ENCODE measurements at regions not wholly inside any gene's neighbourhood (a gene's known extent, or its start where the extent isn't known, plus 50 kb on each side); places are given as distances from the start of the nearest gene placed in this dataset.

DNA sequence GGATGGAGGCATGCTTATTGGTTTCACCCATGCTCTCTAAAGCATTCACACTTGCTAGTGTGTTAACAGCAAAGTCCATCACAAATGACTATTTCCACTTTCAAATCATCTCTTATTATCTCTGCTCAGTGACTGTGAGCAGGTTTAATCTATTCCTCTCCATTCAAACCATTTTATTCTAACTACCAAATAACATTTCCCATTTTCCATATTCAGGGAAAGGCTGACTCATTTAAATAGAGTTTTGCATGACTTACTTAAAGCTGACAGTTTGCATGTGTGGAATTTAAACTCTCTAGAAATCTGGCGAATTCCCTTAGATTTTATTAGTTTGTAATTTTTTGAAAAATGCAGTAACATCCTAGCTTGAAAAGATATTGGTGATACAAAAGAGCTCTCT is 615.7 kb upstream of the LRRC4C start:
- no peaks in the 10 kb centered on the region for H3K27me3 Mint-ChIP-seq (ENCODE audit: unreplicated experiment)
- TF ChIP-seq, protein P1, sequence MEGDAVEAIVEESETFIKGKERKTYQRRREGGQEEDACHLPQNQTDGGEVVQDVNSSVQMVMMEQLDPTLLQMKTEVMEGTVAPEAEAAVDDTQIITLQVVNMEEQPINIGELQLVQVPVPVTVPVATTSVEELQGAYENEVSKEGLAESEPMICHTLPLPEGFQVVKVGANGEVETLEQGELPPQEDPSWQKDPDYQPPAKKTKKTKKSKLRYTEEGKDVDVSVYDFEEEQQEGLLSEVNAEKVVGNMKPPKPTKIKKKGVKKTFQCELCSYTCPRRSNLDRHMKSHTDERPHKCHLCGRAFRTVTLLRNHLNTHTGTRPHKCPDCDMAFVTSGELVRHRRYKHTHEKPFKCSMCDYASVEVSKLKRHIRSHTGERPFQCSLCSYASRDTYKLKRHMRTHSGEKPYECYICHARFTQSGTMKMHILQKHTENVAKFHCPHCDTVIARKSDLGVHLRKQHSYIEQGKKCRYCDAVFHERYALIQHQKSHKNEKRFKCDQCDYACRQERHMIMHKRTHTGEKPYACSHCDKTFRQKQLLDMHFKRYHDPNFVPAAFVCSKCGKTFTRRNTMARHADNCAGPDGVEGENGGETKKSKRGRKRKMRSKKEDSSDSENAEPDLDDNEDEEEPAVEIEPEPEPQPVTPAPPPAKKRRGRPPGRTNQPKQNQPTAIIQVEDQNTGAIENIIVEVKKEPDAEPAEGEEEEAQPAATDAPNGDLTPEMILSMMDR (IDR thresholded peaks at IDR 0.05; ENCODE audit: unreplicated experiment): no peak

DNA sequence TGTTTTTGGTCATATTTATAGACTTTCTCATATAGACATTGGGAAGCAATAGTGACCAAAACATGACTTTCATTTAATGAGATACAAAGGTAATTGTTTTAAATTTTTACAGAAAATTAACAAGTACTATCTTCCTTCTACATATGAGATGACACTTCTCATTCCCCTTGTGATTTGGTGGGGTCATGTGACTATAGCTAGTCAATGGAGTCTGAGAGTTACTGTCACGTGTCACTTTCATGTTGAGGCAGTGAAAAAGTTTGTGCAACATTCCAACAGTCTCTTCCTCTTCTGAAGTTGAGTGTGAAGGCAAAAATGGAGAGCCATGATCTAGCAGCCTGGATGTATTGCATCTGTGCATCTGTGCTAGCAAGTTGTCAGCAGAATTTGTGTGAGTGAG is 618.3 kb upstream of the LRRC4C start:
- Mint-ChIP-seq H3K36me3 (ENCODE audit: low read depth, unreplicated experiment) (no peaks in the 10 kb centered on the region), H3K4me3 (ENCODE audit: unreplicated experiment) (no peak overlapping the region)

More for the DNA sequence above, 615.7 kb upstream of the LRRC4C start:
- DNase-seq (ENCODE audit: low spot score): no peak
- no peaks in the 10 kb centered on the region for H3K36me3 Mint-ChIP-seq (ENCODE audit: low read depth, unreplicated experiment)
- H3K9me3 Mint-ChIP-seq (ENCODE audit: unreplicated experiment): no peaks in the 10 kb centered on the region
- H3K4me1 Mint-ChIP-seq (ENCODE audit: unreplicated experiment): no peaks in the 10 kb centered on the region
- no peak overlapping the region for H3K4me3 Mint-ChIP-seq (ENCODE audit: unreplicated experiment)
- H3K27ac Mint-ChIP-seq (ENCODE audit: unreplicated experiment): no peak overlapping the region

DNA sequence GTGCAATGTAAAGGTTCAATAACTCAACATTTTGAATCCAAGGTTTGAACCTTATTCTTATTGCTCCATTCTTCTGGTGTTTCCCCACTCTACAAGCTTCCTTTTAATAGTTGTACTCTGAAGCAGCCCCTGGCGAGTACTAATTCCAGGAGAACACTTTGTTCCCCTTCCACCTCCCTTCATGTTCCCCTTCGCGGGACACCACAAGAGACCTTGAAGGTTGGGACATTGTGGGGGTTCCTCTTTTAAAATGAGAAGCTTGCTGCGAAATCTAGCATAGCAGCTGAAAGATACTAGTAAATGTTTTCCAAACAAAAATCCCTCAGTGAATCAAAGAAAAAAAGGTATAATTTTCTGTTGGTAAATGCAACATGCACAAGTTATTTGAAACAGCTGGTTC is 626.3 kb upstream of the LRRC4C start:
- Mint-ChIP-seq H3K27ac (ENCODE audit: unreplicated experiment) (no peak overlapping the region), H3K9me3 (ENCODE audit: unreplicated experiment) (no peaks in the 10 kb centered on the region), H3K36me3 (ENCODE audit: low read depth, unreplicated experiment) (no peaks in the 10 kb centered on the region), H3K27me3 (ENCODE audit: unreplicated experiment) (no peaks in the 10 kb centered on the region), H3K4me3 (ENCODE audit: unreplicated experiment) (no peak overlapping the region), H3K4me1 (ENCODE audit: unreplicated experiment) (peaks cover 17% of the 10 kb centered on the region)
- TF ChIP-seq, protein P1 (IDR thresholded peaks at IDR 0.05; ENCODE audit: unreplicated experiment): no peak
- no peak for DNase-seq (ENCODE audit: low spot score)

More for the DNA sequence above, 618.3 kb upstream of the LRRC4C start:
- TF ChIP-seq, protein P1 (IDR thresholded peaks at IDR 0.05; ENCODE audit: unreplicated experiment): no peak
- no peaks in the 10 kb centered on the region for H3K9me3 Mint-ChIP-seq (ENCODE audit: unreplicated experiment)
- no peak overlapping the region for H3K27ac Mint-ChIP-seq (ENCODE audit: unreplicated experiment)
- DNase-seq (ENCODE audit: low spot score): no peak
- H3K27me3 Mint-ChIP-seq (ENCODE audit: unreplicated experiment): no peaks in the 10 kb centered on the region
- no peaks in the 10 kb centered on the region for H3K4me1 Mint-ChIP-seq (ENCODE audit: unreplicated experiment)

- peaks cover 8% of the 10 kb centered on the region for H3K9me3 Mint-ChIP-seq (ENCODE audit: unreplicated experiment)
- no peak for DNase-seq (ENCODE audit: low spot score)
- no peak overlapping the region for H3K4me3 Mint-ChIP-seq (ENCODE audit: unreplicated experiment)
- H3K4me1 Mint-ChIP-seq (ENCODE audit: unreplicated experiment): peaks cover 4% of the 10 kb centered on the region
- TF ChIP-seq, protein P1 (IDR thresholded peaks at IDR 0.05; ENCODE audit: unreplicated experiment): no peak
- H3K36me3 Mint-ChIP-seq (ENCODE audit: low read depth, unreplicated experiment): no peaks in the 10 kb centered on the region
- peaks cover 5% of the 10 kb centered on the region for H3K27me3 Mint-ChIP-seq (ENCODE audit: unreplicated experiment)
- no peak overlapping the region for H3K27ac Mint-ChIP-seq (ENCODE audit: unreplicated experiment)
These were observed 634.1 kb upstream of the LRRC4C start for GRCh38 chr11:42093541-42093940.

DNA sequence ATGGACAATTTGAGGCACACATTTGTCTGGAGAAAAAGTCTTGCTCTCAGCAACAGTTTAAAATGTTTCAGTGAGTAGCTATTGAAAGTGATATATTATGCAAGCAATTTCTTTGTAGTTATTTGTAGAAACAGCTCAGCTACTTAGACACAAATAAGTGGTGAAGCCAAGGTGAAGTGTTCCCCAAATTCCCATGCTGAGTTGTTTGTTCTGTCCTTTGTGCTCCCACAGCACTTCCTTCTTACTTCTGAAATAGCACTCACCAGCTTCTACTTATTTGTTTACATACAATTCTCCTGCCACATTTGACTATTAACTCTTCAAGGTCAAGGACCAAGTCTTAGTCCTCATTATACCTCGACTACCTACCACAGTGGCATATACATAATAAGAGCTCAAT is 638.6 kb upstream of the LRRC4C start:
- H3K27ac Mint-ChIP-seq (ENCODE audit: unreplicated experiment): no peak overlapping the region
- H3K4me1 Mint-ChIP-seq (ENCODE audit: unreplicated experiment): no peaks in the 10 kb centered on the region
- H3K36me3 Mint-ChIP-seq (ENCODE audit: low read depth, unreplicated experiment): no peaks in the 10 kb centered on the region
- DNase-seq (ENCODE audit: low spot score): no peak
- peaks cover 4% of the 10 kb centered on the region for H3K27me3 Mint-ChIP-seq (ENCODE audit: unreplicated experiment)
- H3K9me3 Mint-ChIP-seq (ENCODE audit: unreplicated experiment): peaks cover 8% of the 10 kb centered on the region
- no peak overlapping the region for H3K4me3 Mint-ChIP-seq (ENCODE audit: unreplicated experiment)
- TF ChIP-seq, protein P1 (IDR thresholded peaks at IDR 0.05; ENCODE audit: unreplicated experiment): no peak
